GM19328 (cell line): ENCODE measurements at regions not wholly inside any gene's neighbourhood (a gene's known extent, or its start where the extent isn't known, plus 50 kb on each side); places are given as distances from the start of the nearest gene placed in this dataset.

Experiments used
- ATAC-seq: cut with Tn5 transposase; IDR thresholded peaks from one replicate; pipeline ENCODE4 v1.9.1; 2021; ENCODE audit warnings: mild to moderate bottlenecking, moderate library complexity; ENCODE audit not compliant: unreplicated experiment

DNA sequence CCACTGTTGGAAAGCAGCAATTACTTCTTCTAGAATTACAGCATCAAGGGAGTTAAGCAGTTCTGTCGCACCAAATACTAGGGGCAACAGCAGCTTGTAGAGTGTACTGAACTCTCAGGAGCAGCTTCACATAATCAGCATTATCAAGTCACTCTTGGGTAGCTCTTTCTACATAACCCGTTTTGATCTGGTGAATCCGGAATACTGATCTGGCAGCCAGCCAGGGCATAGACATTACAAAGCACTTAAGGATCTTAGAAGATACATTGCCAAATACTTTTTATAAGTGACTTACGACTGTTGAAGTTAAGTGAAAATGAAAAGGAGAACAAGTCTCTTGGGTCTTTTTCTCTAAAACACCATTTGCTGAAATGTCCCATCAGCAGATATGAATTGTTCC is 73.2 kb upstream of the NETO1 start:
- no peak for ATAC-seq

DNA sequence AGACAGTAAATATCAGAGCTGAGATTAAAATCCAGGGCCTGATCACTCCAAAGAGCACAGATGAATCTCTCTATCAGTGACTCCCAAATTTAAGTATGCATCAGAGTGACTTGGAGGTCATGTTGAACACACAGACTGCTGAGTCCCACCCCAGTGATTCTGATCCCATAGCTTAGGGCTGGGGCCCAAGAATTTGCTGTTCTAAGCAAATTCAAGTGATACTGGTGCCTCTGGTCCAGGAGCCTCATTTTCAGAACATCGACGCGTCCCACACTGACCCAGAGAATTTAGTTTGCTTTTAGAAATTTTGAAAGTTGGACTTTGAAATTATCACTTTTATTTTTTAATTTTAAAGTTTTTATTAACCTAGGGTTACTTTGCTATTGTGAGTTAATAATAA is 72.7 kb upstream of the NETO1 start:
- ATAC-seq = no peak

DNA sequence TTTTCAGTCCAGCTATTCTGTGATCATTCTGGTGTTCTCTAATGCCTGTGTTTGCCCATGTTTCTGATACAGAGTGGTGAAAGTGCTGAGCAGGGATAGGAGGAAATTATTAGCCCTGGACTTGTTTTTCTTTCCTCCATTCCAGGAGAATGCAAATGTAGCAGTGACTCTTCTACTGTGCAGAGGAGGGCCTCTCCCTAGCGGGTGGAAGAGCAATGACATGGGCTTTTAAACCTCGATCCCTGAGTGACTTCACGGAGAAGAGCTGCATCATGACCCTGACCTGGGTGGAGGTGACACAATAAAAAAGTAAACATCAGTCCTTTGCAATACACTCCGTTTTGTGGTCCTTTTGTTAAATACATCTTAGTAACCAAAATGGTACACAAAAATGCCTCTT is 68.0 kb upstream of the NETO1 start:
- no peak for ATAC-seq

DNA sequence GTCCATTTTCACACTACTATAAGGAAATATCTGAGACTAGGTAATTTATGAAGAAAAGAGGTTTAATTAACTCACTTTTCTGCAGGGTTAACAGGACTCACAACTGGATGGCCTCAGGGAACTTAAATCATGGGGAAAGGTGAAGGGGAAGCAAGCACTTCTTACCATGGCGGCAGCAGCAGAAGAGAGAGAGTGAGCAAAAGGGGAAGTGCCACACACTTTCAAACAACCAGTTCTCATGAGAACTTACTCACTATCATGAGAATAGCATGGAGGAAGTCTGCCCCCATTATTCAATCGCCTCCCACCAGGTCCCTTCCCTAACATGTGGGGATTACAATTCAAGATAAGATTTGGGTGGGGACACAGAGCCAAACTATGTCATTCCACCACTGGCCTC is 55.1 kb upstream of the NETO1 start:
- ATAC-seq = no peak
